ENCODE measurements at regions not wholly inside any gene's neighbourhood (a gene's known extent, or its start where the extent isn't known, plus 50 kb on each side); places are given as distances from the start of the nearest gene placed in this dataset.

GRCh38 chr10:36183056-36183455, 541.0 kb upstream of the FZD8 start:
- TF ChIP-seq POLR2A (IDR thresholded peaks at IDR 0.05; ENCODE audit: control extremely low read depth in 1 of 2, low read depth in 2 of 2, low read length in 2 of 2) (no peak), TEAD4 (IDR thresholded peaks at IDR 0.05; ENCODE audit: low read depth, low read length) (no peak), GABPA (IDR thresholded peaks at IDR 0.05; ENCODE audit: borderline replicate concordance, insufficient read depth, low read length) (no peak)
